ENCODE measurements at regions not wholly inside any gene's neighbourhood (a gene's known extent, or its start where the extent isn't known, plus 50 kb on each side); places are given as distances from the start of the nearest gene placed in this dataset.

DNA sequence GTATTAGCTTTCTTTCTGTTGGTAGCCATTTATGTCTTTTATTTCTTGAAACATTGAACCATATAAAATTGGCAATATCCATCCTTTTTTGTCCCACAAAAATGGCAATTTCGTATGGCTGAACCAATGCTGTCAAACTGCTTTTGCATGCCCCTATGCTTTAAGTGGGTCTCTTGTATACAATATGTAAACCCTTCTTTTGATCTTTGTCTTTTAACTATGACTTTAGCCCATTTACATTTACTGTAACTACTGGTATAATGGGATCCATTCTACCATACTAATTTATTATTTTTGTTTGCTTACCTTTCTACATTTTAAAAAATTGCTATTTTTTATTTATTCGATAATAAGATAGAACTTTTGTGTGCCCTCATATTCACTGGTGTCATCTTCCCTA is 93.4 kb downstream of the TENT4A start:
- no peak for DNase-seq (ENCODE audit: low spot score)

DNA sequence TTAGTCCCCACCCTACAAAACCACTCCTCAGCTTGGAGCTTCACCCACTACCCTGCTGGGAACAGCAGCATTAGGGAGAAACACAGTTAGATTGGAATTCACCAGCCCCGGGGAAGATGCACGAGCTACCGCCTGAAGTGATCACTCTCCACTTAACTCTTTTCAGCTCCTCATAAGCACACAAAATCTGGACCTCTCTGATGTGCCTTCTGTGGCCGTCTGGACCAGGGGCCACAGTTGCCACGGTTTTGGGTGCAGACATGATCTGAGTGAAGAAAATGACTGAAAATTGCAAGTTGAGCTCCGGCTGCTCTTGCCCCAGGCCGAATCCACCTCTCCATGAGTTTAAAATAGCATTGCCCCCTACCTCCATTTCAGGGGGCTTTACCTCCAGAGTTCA is 95.2 kb downstream of the TENT4A start:
- DNase-seq (ENCODE audit: low spot score), result no peak

DNA sequence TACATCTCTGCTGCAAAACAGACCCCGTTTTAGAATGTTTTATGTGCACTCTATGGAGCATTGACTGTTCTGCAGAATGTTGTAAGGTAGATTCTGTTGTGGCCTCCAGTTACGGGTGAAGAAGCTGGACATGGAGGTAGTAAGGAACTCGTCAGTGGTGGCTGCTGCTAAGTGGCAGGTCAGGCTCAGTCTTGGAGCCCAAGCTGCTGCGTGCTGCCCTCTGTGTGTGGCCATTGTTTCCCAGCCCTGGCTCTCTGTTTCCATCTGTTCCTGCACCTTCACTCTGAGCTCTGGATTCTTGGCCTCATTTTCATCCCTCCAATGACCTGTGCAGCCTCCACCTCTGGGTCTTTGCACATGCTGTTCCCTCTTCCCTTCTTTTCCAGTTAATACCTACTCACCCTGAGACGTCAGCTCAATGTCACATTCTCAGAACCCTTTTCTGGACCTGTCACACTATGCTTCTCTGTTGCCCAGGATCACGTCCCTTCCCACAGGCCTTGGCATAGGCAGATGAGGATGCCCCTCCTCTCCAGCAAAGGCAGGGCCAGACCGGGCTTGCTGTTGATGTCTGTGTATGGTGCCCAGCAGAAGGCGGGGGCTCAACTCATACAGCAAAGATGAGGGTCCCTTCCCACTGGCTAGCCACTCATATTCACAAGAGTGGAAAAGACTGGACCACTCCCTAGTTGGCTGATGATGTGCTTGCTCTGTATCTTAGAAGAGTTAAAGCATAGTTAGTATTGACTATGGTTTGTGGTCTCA is 97.6 kb downstream of the TENT4A start:
- no peak for DNase-seq (ENCODE audit: low spot score)

DNA sequence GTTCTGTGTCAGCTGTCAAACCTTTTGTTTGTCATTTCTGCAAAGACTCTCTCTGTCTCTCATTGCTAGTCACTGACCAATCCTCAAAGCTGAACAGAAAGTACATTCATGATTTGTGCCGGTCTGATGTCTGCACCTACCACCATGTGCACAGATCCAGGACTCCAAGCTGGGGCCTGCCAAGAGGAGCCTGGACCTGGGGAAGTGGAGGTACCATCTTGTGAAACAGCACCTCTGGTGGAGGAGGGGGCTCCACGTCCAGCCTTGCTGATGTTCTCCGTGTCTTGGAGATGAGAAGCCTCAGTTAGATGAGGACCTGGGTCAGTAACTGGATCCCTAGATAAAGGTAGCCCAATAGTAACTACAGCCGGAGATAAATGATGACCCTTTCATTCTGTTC is 98.9 kb downstream of the TENT4A start:
- no peak for DNase-seq (ENCODE audit: low spot score)

DNA sequence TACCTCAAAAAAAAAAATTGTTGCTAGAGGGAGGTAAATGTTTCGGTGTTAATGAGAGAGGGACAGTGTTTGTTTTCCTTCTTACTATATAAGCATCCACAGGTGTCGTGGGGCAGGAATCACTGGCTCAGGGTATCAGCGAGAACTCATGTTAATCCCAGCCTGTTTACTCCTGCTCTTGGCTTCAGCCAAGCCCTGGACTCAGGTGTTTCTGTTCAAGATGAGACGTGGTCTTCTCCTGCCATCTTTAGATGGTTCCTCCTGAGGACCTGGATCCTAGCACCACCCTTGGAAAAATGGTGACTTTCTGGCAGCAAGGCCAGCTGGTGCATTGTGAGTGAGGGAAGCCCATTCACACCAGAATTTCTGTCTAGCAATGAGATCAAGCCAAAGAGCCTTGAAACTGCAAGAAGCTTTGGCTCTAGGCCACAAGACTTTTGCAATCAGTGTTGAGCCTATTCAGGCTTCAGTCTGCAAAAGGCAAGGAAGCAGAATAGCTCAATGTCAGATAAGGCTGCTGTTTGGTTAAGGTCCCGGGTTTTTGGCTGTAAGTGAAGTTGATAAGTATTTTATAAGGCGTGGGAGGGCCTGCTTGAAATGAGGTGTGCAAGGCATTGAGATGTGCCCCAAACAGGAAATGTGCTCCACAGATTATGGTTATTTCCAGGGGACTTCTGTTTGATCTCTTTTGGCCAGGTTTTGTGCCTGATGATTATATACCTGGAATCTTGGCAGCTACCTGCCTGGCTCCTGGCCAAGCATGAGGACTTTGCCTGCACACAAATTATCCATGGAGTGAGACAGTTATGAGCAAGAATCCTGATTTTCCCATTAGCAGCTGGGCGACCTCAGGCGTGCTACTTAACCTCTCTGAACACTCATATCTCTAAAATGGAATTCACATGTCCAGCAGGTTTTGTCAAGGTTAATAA is 99.8 kb downstream of the TENT4A start:
- DNase-seq (ENCODE audit: low spot score), result no peak

DNA sequence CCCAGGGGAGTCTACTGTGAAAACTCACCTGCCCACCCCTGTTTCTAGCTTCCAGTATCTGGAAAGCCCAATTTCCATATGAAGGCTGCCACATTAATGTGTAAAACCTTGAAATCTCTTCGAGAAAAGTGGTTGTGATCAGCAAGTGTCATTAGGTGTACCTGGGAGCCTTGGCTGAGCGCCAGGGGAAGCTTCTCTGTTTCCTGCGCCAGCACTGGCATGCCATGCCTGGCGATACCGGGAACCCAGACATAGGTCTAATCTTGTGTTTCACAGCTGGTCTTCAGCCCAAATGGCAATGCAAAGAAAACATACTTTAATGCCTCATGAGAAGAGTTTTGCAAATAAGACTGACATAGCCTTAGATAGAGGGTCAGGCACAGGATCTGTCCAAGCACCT is 101.6 kb downstream of the TENT4A start:
- DNase-seq (ENCODE audit: low spot score), result no peak

DNA sequence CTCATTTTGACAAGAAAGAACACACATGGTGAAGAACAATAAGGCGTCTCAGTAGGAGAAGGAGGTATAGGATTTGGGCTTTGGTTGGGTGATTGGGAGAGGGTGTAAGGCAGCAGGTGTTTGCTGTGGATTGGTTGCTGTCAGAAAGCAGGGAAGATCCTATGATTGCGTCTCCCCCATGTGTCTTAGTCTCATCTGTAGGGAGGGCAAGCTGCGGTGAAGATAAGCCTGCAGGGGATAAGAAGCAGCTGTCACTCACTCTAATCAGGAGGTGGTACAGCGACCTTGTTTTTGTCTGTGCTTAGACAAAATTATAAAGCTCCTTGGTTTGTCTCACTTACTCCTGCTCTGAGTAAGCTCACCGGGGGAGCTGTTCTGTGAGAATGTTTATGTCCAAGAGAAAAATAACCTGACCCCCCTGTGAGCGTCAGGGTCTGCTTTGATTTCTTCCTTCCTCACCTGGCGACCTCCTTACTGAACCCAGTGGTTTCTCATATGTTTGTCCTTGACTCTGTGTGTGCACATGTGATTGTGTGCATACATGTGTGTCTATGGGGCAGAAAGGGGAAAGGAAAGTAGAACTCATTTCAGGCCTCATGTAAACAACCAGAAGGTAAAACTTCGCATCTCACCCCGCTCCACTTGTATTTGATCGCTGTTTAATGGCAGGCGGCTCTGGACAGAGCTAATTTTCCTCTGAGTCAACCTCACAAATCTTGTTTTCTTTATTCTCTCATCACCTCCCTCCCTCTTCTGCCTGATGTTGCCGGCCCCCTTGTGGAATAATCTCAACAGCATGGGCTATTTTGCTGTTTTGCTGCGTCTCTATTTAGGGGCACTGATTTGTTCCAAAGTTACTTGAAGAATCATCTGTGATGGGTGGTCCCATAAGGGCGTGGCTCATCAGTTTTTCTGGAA is 105.6 kb downstream of the TENT4A start:
- no peak for DNase-seq (ENCODE audit: low spot score)

DNA sequence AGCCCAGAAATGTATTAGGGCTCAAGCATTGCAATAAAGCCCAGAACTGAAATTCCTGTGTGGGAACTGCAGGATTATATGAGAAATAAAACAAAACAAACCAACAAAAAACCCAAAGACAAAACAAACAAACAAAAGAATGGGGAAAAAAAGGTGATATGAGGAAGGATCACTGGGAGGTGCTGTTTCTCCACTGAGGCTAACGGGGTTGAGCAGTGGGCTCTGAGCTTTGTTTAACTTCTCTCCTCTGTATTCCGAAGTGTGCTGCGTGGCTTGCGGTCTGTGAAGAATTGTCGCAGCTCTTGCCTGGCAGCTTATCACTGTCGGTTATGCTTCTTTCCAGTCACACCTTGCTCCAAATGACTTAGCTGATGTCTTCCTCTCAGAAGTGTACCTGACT is 106.3 kb downstream of the TENT4A start:
- DNase-seq (ENCODE audit: low spot score), result no peak

DNA sequence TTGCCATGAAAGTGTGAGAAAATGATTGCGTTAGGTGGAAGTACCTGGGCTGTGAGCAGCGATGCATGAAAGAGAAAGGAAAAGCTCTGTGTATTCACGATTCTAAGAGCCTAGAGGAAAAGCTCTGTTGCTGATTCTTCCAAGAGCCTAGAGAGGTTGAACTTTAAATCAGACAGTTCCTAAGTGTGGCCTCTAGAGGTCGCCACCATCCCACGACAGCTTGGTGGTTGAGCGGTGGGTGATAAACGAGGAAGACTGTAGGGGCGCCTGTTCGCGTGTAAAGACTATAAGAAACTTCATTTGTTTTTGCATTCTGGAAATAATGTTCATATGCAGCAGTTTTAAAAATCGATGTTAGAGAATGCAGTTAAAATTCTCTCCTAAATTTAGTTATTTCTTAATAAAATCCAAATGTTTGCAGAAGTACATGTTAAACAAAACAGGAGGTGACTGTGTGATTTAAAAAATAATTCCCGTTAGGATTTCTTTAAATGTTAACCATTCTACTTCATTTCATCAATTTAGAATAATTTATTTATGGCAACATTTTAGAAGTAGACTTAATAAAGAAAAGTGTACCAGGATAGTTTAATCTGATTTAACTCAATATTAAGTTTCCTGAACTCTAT is 107.7 kb downstream of the TENT4A start:
- DNase-seq (ENCODE audit: low spot score), result peak; percentile 6

DNA sequence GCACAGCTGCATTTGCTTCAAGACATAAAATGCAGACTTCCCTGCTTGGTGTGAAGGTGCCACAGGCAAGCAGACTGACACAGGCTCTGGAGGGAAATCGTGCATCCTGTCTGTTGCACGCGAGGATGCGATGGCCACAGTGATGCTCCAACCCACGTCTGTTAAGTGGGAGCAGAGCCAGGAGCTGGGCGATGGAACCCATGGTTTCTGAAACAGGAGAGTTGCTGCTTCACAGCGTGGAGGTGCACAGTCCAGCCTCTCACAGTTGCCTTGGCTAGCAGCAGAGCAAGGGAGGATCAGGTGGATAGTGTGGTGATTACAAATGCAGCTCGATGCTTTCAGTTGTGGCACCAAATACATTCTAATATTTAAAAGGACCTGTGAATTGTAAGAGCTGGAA is 108.8 kb downstream of the TENT4A start:
- no peak for DNase-seq (ENCODE audit: low spot score)

DNA sequence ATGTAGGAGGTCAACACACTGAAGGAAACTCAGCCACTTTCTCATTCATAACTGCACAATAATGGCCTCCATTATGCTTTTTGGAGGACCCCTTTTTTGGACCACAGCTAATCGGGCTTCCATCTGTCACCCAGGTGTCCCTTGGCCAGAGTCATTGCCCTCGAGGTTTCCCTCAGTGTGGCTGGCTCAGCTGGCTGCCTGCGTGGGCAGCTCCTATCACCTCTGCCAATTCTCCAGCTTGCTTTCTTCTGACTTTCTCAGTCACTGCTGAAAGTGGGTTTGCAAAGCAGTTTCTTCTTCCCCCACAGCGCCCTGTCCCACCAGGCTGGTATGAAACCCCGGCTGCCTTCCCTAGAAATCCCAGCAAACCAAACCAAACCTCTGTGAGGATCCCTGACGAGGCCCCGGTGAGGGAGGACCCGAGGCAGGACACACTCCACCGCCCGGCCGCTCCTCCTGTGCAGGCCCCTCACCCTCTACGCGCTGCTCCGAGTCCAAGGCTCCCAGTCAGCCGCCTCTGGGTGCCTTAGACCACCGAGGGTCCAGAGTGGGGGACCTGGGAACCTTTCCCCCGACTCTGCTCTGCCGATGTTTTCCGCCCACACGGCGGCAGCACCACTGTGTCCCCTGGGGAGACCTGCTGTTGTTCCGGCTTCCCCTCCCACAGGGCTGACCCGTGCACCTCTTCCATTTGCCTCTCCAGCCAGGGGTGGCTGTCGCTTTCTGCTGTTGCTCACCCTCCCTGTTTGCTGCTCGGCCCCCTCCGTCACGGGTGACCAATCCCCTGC is 109.5 kb downstream of the TENT4A start:
- DNase-seq (ENCODE audit: low spot score), result no peak

DNA sequence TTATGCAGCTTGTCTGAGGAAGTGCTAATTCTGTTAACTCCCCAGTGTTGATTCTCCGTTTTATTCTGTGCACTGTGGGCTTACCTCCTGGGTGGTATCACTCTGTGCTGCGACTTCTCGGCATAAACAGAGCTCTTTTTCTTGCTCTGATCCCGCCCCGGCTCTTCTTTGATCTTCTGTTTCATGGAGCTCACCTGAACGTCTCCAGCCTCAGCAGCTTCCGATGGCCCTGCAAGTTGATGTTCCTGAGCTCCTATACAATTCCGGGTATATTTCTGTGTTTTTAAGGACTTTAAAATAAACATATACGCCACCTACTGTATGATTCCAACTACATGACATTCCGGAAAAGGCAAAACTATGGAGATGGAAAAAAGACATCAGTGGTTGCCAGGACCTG is 110.8 kb downstream of the TENT4A start:
- DNase-seq (ENCODE audit: low spot score), result no peak

DNA sequence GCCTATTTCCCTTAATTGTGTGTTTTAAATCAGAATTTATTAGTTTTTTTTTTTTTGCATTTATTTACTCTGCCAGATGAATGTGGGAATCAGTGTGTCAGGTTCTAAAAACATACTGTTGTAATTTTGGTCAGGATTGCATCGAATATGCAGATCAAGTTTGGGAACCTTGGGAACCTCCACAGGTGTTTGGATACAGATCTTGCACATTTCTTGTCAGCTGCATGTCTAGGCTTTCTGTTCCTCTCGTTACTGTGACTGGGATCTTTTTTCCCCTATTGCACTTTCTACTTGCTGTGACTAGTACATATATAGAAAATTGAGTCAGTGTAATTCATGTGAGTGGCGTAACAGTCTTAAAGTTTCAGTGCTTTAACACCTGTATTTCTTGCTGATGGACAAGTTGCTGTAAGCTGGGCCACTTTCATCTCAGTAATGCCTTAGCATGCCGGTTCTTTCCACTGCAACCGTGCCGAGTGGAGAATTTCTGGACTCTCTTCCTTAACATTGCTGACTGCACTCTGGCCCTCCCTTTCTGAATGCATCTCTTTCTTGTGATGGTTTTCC is 112.5 kb downstream of the TENT4A start:
- DNase-seq (ENCODE audit: low spot score), result no peak

DNA sequence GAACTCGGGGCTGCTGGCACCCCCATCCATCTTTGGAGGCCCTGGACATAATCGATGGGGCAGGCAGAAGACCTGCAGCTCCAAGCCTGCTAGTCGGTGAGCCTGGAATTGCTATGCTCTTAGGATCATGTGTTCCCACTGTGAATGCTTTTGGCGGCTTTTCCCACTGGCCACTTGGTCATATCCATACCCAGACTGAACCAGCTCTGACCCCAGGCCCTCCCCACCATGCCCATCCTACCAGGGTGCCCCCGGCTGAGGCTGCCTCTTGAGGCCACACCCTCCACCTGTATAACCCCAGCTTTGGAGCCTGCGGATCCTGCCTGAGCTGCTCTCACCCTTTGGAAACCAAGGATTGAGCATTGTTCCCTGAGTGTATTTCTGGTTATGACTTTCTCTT is 113.5 kb downstream of the TENT4A start:
- no peak for DNase-seq (ENCODE audit: low spot score)

DNA sequence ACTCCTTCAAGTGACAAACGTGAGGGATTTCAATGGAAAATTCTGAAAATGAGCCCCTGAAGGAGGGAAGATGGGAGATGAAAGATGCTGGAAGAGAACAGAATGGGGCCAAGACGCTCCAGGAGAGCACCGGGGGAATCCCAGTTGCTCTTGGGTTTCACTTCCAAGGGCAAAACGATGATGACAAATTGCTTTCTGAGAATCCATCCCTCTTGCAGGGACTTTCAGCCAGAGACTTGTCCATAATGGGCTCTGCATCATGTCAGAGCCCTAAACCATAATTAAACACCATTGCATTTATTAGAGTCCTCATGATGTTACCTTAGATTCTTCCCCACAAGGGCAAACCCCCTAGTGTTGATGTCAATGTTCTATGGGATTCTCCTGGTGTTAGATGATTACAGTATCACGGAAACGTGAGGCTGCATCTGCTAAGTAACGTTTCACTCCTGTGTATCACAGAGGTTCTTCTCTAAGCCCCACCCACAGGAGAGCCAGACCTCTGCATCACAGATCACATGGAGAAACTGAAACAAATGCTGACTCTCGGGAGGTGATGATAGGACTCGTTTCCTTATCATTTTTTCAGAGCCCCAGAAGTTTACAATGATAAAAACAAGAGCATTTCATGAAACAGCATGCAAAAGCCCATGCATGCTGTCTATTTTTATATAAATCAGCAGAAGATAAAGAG is 114.4 kb downstream of the TENT4A start:
- peak; percentile 7 for DNase-seq (ENCODE audit: low spot score)

DNA sequence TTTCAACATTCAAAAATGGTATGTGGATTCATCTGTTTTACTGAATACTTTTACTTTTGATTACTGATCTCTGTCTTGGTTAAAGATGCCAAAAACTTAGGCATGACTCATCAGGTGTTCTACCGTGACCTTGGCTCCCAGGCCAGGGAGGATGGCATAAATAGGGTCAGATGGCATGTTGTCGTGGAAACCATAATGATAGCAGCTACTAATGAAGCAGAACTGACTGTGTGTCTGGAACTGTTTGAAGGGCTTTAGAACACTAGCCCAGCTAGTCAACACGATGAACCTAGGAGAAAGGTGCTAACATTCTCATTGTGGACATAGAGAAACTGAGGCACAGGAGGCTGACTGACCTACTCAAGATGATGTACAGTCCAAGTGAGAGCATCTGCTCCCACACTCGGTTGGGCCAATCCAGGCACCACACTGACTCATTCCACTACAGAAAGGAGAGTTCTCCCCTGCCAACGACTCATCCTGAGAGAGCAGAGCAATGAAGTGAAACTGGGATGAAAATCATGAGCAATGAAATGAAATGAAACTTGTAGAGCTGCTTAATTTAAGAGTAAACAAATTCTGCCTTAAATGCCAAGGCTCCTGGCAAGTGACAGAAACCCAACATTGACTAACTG is 116.0 kb downstream of the TENT4A start:
- no peak for DNase-seq (ENCODE audit: low spot score)

DNA sequence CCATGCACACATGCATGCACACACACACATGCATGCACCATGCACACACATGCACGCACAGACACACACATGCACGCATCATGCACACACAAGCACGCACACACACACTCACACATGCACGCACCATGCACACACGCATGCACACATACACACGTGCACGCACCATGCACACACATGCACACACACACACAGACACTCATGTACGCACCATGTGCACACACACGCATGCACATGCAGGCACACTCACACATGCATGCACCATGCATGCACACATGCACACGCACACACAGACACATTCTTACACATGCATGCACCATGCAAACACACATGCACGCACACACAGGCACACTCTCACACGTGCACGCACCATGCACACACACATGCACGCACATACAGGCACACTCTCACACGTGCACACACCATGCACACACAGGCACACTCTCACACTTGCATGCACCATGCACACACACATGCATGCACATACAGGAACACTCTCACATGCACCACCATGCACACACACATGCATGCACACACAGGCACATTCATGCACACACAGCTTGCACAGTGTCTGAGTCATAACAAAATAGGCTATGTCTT is 117.5 kb downstream of the TENT4A start:
- DNase-seq (ENCODE audit: low spot score), result no peak

DNA sequence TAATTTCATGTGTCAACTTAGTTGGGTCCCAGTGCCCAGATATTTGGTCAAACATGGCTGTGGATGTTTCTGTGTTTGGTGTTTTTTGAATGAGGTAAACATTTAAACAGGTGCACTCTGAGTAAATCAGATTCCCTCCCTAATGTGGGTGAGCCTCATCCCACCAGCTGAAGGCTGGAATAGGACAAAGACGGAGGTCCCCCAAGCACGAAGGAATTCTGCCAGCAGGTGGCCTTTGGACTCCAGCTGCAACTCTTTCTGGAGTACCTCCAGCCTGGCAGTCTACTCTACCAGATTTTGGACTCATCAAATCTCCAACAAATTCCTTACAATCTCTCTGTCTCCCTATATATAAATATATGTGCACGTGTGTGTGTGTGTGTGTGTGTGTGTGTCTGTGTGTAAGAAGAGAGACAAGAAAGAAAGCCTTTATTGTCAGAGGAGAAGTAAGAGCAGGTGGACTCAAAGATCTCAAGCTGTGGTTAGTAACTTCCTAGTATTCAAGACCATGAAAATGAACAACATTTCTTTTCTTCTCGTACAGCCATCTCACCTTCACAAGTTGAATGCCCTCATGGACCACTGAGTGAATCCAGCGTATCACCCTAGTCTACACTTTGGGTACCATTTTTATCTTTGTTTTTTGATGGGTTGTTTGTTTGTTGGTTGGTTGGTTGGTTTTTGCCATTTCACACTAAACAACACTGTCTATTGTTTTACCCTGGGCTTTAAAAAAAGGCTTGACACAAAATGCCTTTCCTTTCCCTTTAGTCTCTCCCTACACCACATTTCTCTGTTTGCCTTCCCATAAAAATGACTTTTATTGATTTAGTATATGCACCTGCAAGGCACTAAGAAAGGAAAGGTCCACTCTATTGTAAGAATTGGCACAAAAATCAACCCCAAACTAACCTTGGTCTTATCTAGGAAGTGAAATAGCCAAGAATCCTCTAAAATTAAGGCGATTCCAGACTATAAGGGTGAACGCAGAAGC is 118.7 kb downstream of the TENT4A start:
- no peak for DNase-seq (ENCODE audit: low spot score)
